Gastroesophageal sphincter (tissue), 4 donors: ENCODE measurements at regions not wholly inside any gene's neighbourhood (a gene's known extent, or its start where the extent isn't known, plus 50 kb on each side); places are given as distances from the start of the nearest gene placed in this dataset.

ENCODE experiments used
- ATAC-seq: fragments of 150-250 bp; one replicate; pipeline ENCODE4 v1.9.1; 2016; ENCODE audit warnings: mild to moderate bottlenecking, moderate library complexity
- H3K27ac ChIP-seq, 4 donors: fragments of 200-600 bp; sonication (generic) in 3 of 4; 1 replicate in 3 of 4; 2 replicates in 1 of 4; pipeline ENCODE4 v1.5.1; 2016 to 2019
- H3K27me3 ChIP-seq: fragments of 200-600 bp; sonication (generic); one replicate; pipeline ENCODE4 v1.5.1; 2019
- H3K36me3 ChIP-seq, 2 donors: fragments of 200-600 bp; sonication (generic); one replicate each; pipeline ENCODE4 v1.5.1; 2019; ENCODE audit warnings: control low read depth in 1 of 2
- H3K4me1 ChIP-seq, 3 donors: fragments of 200-600 bp; sonication (generic); 1 replicate in 2 of 3; 2 replicates in 1 of 3; pipeline ENCODE4 v1.5.1; 2016 to 2019; ENCODE audit warnings: control low read depth in 2 of 3
- H3K4me3 ChIP-seq, 2 donors: fragments of 200-600 bp; sonication (generic); one replicate each; pipeline ENCODE4 v1.5.1; 2019; ENCODE audit warnings: mild to moderate bottlenecking in 1 of 2, moderate library complexity in 1 of 2
- H3K9me3 ChIP-seq, 3 donors: fragments of 200-600 bp; sonication (generic); one replicate each; pipeline ENCODE4 v1.5.1; 2017 to 2019; ENCODE audit warnings: control low read depth in 2 of 3
- EP300 ChIP-seq: sonication (generic); formaldehyde crosslinking; IDR thresholded peaks from one replicate; pipeline ENCODE4 v1.6.1; 2017; ENCODE audit warnings: antibody characterized with exemption, mild to moderate bottlenecking
- POLR2A ChIP-seq, 2 donors: fragments of 450-650 bp; IDR thresholded peaks; one replicate each; pipeline ENCODE4 v1.6.1; 2017; ENCODE audit warnings: antibody characterized with exemption in 2 of 2, mild to moderate bottlenecking in 2 of 2, moderate library complexity in 1 of 2
- POLR2AphosphoS5 ChIP-seq: sonication (generic); formaldehyde crosslinking; IDR thresholded peaks from one replicate; pipeline ENCODE4 v1.6.1; 2017; ENCODE audit warnings: antibody characterized with exemption
- WGBS, 2 donors: methylation state at CpG; one replicate each; pipeline ENCODE4 v1.1.5; 2018; ENCODE audit warnings: low coverage in 1 of 2; 5-methylcytosine and 5-hydroxymethylcytosine counted together
- TF ChIP-seq, protein P1 (sequence below), 4 experiments: fragments of 200-600 bp in 2 of 4; fragments of 450-650 bp in 2 of 4; sonication (generic) in 1 of 4; IDR thresholded peaks; one replicate each; pipeline ENCODE4 v1.5.1; 2017 to 2019; ENCODE audit warnings: antibody characterized with exemption in 4 of 4, mild to moderate bottlenecking in 2 of 4, moderate library complexity in 2 of 4

DNA sequence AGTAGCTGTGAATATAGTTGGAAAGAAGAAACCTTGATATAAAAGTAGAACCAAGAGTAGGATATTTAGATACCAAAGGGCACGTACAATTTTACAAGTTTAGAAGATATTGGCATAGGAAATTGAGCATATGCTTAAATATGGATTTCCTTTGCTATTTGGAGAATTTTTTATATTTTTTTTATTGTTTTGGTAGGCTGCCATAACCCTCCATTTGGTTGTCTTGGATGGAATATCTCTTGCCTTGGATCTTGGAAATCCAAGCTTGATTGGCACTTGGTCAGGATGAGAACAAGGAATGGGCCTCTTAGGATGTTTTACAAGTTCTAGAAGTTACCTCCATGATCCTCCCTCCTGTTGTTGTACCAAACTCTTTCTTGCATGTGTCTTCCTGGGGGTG, 297.1 kb downstream of the PRL start:
- 38% methylated on average over 1 of the region's 1 CpG for WGBS, 2 donors
- H3K4me1 ChIP-seq, result peaks cover 0 to 56% (median 0%) of the 10 kb centered on the region in 3 donors
- H3K27ac ChIP-seq, result no peak overlapping the region
- H3K4me3 ChIP-seq, result no peak overlapping the region
- ATAC-seq, result no peak
- TF ChIP-seq POLR2A (IDR thresholded peaks at IDR 0.05) (no peak), EP300 (no peak)
- TF ChIP-seq, protein P1, sequence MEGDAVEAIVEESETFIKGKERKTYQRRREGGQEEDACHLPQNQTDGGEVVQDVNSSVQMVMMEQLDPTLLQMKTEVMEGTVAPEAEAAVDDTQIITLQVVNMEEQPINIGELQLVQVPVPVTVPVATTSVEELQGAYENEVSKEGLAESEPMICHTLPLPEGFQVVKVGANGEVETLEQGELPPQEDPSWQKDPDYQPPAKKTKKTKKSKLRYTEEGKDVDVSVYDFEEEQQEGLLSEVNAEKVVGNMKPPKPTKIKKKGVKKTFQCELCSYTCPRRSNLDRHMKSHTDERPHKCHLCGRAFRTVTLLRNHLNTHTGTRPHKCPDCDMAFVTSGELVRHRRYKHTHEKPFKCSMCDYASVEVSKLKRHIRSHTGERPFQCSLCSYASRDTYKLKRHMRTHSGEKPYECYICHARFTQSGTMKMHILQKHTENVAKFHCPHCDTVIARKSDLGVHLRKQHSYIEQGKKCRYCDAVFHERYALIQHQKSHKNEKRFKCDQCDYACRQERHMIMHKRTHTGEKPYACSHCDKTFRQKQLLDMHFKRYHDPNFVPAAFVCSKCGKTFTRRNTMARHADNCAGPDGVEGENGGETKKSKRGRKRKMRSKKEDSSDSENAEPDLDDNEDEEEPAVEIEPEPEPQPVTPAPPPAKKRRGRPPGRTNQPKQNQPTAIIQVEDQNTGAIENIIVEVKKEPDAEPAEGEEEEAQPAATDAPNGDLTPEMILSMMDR (IDR thresholded peaks at IDR 0.05), result no peak
- H3K27me3 ChIP-seq, result no peaks in the 10 kb centered on the region
- H3K36me3 ChIP-seq, result no peaks in the 10 kb centered on the region
- no peaks in the 10 kb centered on the region for H3K9me3 ChIP-seq

DNA sequence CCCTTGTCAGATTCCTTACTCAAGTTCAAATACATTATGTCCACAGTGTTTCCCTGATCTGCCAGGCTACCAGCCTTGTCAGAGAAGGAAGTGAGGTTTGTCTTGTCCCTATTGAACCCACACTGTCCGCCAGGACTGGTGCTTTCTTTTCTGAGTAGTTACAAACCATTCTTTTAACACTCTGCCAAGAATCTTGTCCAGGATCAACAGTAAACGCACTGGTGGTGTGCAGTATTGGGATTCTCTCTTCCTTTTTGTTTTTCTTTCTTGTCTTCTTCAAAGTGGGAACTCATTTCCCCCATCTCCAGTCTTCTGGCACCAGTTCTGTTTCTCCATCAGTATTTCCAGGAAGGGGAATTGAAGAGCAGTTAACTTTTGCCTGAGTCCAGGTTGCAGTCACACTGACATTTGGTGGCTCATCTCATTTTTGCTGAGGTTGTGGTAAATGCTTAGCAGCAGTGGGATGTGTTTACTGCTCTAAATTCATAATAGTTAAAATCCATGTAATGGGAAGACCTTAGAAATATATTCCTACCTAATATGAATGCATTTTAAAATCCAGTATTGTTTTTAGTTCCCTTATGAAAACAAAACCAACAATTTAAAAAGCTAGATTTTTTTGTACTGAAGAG, 295.3 kb downstream of the PRL start:
- H3K36me3 ChIP-seq, result no peaks in the 10 kb centered on the region
- H3K4me1 ChIP-seq, result peaks cover 0 to 54% (median 0%) of the 10 kb centered on the region in 3 donors
- no peak for ATAC-seq
- no peaks in the 10 kb centered on the region for H3K9me3 ChIP-seq
- H3K27ac ChIP-seq, result peak overlapping the region in 1 of 4 donors; percentile 34
- WGBS, 2 donors, result 21% methylated on average over 2 of the region's 2 CpGs; no CpG with 5 or more reads in 1 of the 2 donors
- H3K27me3 ChIP-seq, result no peaks in the 10 kb centered on the region
- no peak for TF ChIP-seq POLR2A (IDR thresholded peaks at IDR 0.05)
- TF ChIP-seq, protein P1 (IDR thresholded peaks at IDR 0.05), result no peak
- no peak overlapping the region for H3K4me3 ChIP-seq

DNA sequence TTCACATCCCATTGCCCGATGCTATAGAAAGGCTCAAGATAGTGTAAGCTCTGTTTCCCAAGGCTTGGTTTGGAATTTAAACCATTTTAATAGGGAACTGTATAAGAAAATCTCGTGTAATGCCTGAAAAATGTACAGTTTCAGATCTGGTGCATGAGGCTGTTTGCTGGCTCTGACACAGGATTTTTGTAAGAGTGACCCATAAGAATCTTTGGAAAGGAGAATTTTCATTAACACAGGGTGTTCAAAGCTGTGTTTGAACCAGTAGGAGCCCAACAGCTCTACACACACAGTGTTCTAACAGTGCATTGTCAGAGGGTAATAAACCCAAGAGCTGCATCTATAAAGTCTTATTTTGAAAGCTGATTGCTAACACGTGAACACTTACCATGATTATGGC, 293.5 kb downstream of the PRL start:
- no peak for ATAC-seq
- no peaks in the 10 kb centered on the region for H3K27me3 ChIP-seq
- WGBS, 2 donors, result 28 to 33% methylated on average over 3 of the region's 3 CpGs
- H3K27ac ChIP-seq, result no peak overlapping the region
- no peaks in the 10 kb centered on the region for H3K36me3 ChIP-seq
- TF ChIP-seq, protein P1 (IDR thresholded peaks at IDR 0.05), result no peak
- TF ChIP-seq POLR2A (IDR thresholded peaks at IDR 0.05) (no peak), POLR2AphosphoS5 (no peak), EP300 (no peak)
- H3K4me3 ChIP-seq, result no peak overlapping the region
- H3K4me1 ChIP-seq, result peaks cover 0 to 52% (median 0%) of the 10 kb centered on the region in 3 donors
- H3K9me3 ChIP-seq, result peaks cover 0 to 4% (median 0%) of the 10 kb centered on the region in 3 donors

DNA sequence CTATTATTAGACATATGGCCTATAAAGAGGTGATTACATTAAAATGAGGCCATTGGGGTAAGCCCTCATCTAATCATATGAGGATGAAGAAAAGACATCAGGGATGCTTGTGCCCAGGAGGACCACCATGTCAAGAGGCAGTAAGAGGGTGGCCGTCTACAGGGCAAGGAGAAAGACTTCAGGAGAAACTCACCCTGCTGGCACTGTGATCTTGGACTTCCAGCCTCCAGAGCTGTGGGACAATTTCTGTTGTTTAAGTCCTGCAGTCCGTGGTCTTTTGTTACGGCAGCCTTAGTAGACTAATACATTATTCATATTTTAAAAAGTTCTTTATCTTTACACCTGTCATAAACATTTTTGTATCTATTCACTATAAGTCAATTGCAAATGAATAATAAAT, 290.0 kb downstream of the PRL start:
- Histone ChIP-seq H3K27me3 (no peaks in the 10 kb centered on the region), H3K27ac (no peak overlapping the region), H3K36me3 (no peaks in the 10 kb centered on the region), H3K4me1 (peaks cover 0 to 28% (median 0%) of the 10 kb centered on the region in 3 donors), H3K9me3 (peaks cover 0 to 4% (median 0%) of the 10 kb centered on the region in 3 donors), H3K4me3 (no peak overlapping the region)
- WGBS, 2 donors, result 62 to 73% methylated on average over 3 of the region's 3 CpGs
- no peak for ATAC-seq
- TF ChIP-seq, protein P1 (IDR thresholded peaks at IDR 0.05), result no peak
- no peak for TF ChIP-seq POLR2A (IDR thresholded peaks at IDR 0.05)
- no peak for TF ChIP-seq POLR2AphosphoS5
- TF ChIP-seq EP300, result no peak

DNA sequence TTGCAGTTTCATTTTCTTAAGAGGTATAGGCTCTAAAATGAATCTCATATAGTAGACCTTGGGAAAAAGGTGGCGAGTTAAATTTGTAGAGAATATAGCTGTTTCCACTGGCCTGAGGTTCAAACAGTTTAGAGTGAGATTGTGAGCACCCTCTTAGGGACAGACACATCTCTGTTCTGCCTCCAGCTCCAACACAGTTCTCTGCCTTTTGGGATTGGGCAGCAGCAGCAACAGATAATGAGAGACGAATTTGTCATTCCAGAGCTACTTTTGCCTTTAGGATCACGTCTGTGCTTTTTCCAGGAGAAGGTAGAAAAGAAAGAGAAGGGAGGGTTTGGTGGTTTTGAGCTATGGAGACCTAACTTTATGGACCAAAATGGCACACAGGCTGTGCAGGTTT, 289.4 kb downstream of the PRL start:
- H3K27me3 ChIP-seq, result no peaks in the 10 kb centered on the region
- 21 to 48% methylated on average over 2 to 3 of the region's 3 CpGs for WGBS, 2 donors
- TF ChIP-seq EP300 (no peak), POLR2A (IDR thresholded peaks at IDR 0.05) (no peak), POLR2AphosphoS5 (no peak)
- TF ChIP-seq, protein P1 (IDR thresholded peaks at IDR 0.05), result no peak
- peak overlapping the region in 1 of 4 donors; percentile 24 for H3K27ac ChIP-seq
- ATAC-seq, result no peak
- H3K36me3 ChIP-seq, result no peaks in the 10 kb centered on the region
- H3K9me3 ChIP-seq, result peaks cover 0 to 4% (median 0%) of the 10 kb centered on the region in 3 donors
- no peak overlapping the region for H3K4me3 ChIP-seq
- peaks cover 0 to 26% (median 0%) of the 10 kb centered on the region in 3 donors for H3K4me1 ChIP-seq
